WTC11 (cell line): ENCODE measurements at regions not wholly inside any gene's neighbourhood (a gene's known extent, or its start where the extent isn't known, plus 50 kb on each side); places are given as distances from the start of the nearest gene placed in this dataset.

ENCODE experiments used
- ATF3 ChIP-seq: sonication (generic); formaldehyde crosslinking; conservative IDR thresholded peaks from 2 replicates; pipeline ENCODE4 v1.8.1; 2022; ENCODE audit warnings: mild to moderate bottlenecking, missing genetic modification reagents
- CREM ChIP-seq: sonication (generic); formaldehyde crosslinking; IDR thresholded peaks from 2 replicates; pipeline ENCODE4 v1.8.1; 2022; ENCODE audit warnings: mild to moderate bottlenecking, missing genetic modification reagents, moderate library complexity
- CTCF ChIP-seq: fragments of 200-600 bp; IDR thresholded peaks from 2 replicates; pipeline ENCODE4 v1.8.0; 2022; ENCODE audit warnings: antibody characterized with exemption
- NFYB ChIP-seq: sonication (generic); formaldehyde crosslinking; conservative IDR thresholded peaks from 2 replicates; pipeline ENCODE4 v1.8.0; 2022; ENCODE audit warnings: low read depth, missing genetic modification reagents
- TCF7 ChIP-seq: sonication (generic); formaldehyde crosslinking; IDR thresholded peaks from 2 replicates; pipeline ENCODE4 v1.8.0; 2022; ENCODE audit warnings: mild to moderate bottlenecking, low read depth, missing genetic modification reagents, moderate library complexity

GRCh38 chr12:34403706-34404376 is 381.5 kb downstream of the ALG10 start:
- TF ChIP-seq CTCF: no peak
- TF ChIP-seq CREM (CRISPR knock-in tag): no peak
- TF ChIP-seq NFYB (CRISPR knock-in tag): no peak
- no peak for TF ChIP-seq ATF3 (CRISPR knock-in tag)
- TF ChIP-seq TCF7 (CRISPR knock-in tag): no peak
